Mesendoderm (in vitro differentiated cells): ENCODE measurements at regions not wholly inside any gene's neighbourhood (a gene's known extent, or its start where the extent isn't known, plus 50 kb on each side); places are given as distances from the start of the nearest gene placed in this dataset.

Experiments
- DNase-seq: peaks from one replicate; pipeline ENCODE4 v3.0.0; 2013
- H2AK5ac ChIP-seq: 2 replicates; pipeline ENCODE4 v1.6.1; 2013; ENCODE audit warnings: low read length, inconsistent platforms
- H2BK120ac ChIP-seq: 2 replicates; pipeline ENCODE4 v1.6.1; 2013; ENCODE audit warnings: low read depth, mild to moderate bottlenecking, low read length, moderate library complexity, mixed read lengths
- H2BK15ac ChIP-seq: replicated peaks from 2 replicates; pipeline ENCODE4 v1.6.1; 2013; ENCODE audit warnings: low read depth, mild to moderate bottlenecking, moderate library complexity
- H2BK5ac ChIP-seq: 2 replicates; pipeline ENCODE4 v1.6.1; 2013; ENCODE audit warnings: low read length, inconsistent platforms
- H3K18ac ChIP-seq: 2 replicates; pipeline ENCODE4 v1.6.1; 2013; ENCODE audit warnings: mild to moderate bottlenecking, low read length, mixed read lengths
- H3K23ac ChIP-seq: one replicate; pipeline ENCODE4 v1.6.1; 2013; ENCODE audit warnings: low read length
- H3K27ac ChIP-seq: 2 replicates; pipeline ENCODE4 v1.5.1; 2013; ENCODE audit warnings: low read depth, mild to moderate bottlenecking, inconsistent platforms, low read length, moderate library complexity
- H3K27me3 ChIP-seq: 2 replicates; pipeline ENCODE4 v1.6.1; 2013; ENCODE audit warnings: low read length, control low read depth, mild to moderate bottlenecking, inconsistent platforms; ENCODE audit not compliant: insufficient read depth, poor library complexity
- H3K36me3 ChIP-seq: 2 replicates; pipeline ENCODE4 v1.6.1; 2013; ENCODE audit warnings: low read length, inconsistent platforms; ENCODE audit not compliant: control insufficient read depth, insufficient read depth
- H3K4ac ChIP-seq: one replicate; pipeline ENCODE4 v1.6.1; 2013; ENCODE audit warnings: low read depth, mild to moderate bottlenecking, low read length, moderate library complexity
- H3K4me1 ChIP-seq: 2 replicates; pipeline ENCODE4 v1.6.1; 2013; ENCODE audit warnings: low read depth, low read length, inconsistent platforms; ENCODE audit not compliant: control insufficient read depth
- H3K4me2 ChIP-seq: 2 replicates; pipeline ENCODE4 v1.6.1; 2013; ENCODE audit warnings: low read length
- H3K4me3 ChIP-seq: 2 replicates; pipeline ENCODE4 v1.5.1; 2013; ENCODE audit warnings: mild to moderate bottlenecking, low read length
- H3K56ac ChIP-seq: one replicate; pipeline ENCODE4 v1.6.1; 2013; ENCODE audit warnings: low read length
- H3K79me1 ChIP-seq: 2 replicates; pipeline ENCODE4 v1.6.1; 2013; ENCODE audit warnings: low read length, inconsistent platforms
- H3K79me2 ChIP-seq: 2 replicates; pipeline ENCODE4 v1.6.1; 2013; ENCODE audit warnings: mild to moderate bottlenecking, low read length; ENCODE audit not compliant: control insufficient read depth, insufficient read depth
- H3K9ac ChIP-seq: 2 replicates; pipeline ENCODE4 v1.6.1; 2013; ENCODE audit warnings: low read length, inconsistent platforms
- H4K5ac ChIP-seq: one replicate; pipeline ENCODE4 v1.6.1; 2013; ENCODE audit warnings: low read length
- H4K8ac ChIP-seq: one replicate; pipeline ENCODE4 v1.6.1; 2013; ENCODE audit warnings: low read depth, mild to moderate bottlenecking, control low read depth, low read length, moderate library complexity
- WGBS: extraction: QIAGEN DNeasy Blood & Tissue Kit; methylation state at CpG from one replicate; pipeline ENCODE4 v1.1.7; 2013; ENCODE audit warnings: low lambda C conversion rate, missing lambda C conversion rate; ENCODE audit not compliant: insufficient coverage; ENCODE audit errors: extremely low coverage; 5-methylcytosine and 5-hydroxymethylcytosine counted together

DNA sequence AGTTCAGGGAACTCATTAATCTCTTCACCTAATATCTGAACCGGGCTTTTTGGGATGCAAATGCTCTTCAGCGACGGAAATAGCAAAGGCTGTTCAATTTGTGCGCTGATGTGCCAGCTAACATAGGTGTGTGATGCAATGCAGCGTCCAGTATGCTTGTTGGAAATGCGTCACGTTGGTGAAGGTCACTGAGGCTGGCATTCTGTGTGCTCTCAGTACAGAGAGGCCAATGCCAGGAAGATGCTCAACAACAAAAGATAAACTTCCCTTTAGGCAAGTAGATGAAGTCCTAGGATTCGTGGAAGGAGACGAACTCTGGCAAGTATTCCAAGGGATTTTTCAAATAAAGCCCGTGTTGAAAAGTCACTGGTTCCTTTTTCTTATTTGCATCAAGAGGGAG is 649.5 kb upstream of the MKI67 start:
- no peak overlapping the region for H3K4ac ChIP-seq
- no peak overlapping the region for H3K56ac ChIP-seq
- H3K18ac ChIP-seq: no peak overlapping the region
- DNase-seq: no peak
- H4K5ac ChIP-seq: no peak overlapping the region
- no peak overlapping the region for H2AK5ac ChIP-seq
- no peak overlapping the region for H3K23ac ChIP-seq
- no peak overlapping the region for H2BK120ac ChIP-seq
- no peaks in the 10 kb centered on the region for H3K79me2 ChIP-seq
- H2BK15ac ChIP-seq: no peak overlapping the region
- H2BK5ac ChIP-seq: no peak overlapping the region
- no CpG with 5 or more reads among the region's 10 CpGs for WGBS
- H3K4me2 ChIP-seq: no peak overlapping the region
- H3K27ac ChIP-seq: no peak overlapping the region
- H3K79me1 ChIP-seq: no peaks in the 10 kb centered on the region
- no peaks in the 10 kb centered on the region for H3K27me3 ChIP-seq
- no peak overlapping the region for H4K8ac ChIP-seq
- H3K36me3 ChIP-seq: no peaks in the 10 kb centered on the region
- no peak overlapping the region for H3K4me3 ChIP-seq
- no peak overlapping the region for H3K9ac ChIP-seq
- no peaks in the 10 kb centered on the region for H3K4me1 ChIP-seq

DNA sequence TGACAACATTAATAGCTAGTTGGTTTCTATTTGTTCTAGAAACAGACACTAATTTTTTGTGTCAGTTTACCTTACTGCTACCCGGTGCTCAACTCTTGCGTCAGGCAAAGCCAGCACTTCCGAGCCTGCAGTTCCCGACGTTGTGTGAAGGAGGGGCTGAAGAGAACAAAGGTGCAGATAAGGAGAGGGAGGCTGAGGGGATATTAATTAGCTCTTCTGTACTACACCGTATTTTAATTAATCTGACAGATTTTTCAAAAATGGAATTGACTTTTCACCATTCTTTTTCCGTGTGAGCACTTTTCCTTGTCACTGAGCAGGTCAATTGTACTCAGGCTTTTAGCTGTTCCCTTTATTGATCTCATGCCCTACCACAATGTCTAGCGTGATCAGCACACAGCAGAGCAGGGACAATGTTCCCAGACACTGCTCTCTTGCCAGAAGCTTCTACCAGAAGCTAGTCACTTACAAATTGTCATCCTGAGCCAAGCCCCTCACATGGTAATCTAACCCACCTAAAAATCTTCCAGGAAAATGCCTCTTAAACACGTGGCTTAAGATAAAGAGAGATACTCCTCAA is 650.5 kb upstream of the MKI67 start:
- no peak overlapping the region for H2AK5ac ChIP-seq
- H3K4me1 ChIP-seq: no peaks in the 10 kb centered on the region
- WGBS: no CpG with 5 or more reads among the region's 9 CpGs
- no peak overlapping the region for H4K5ac ChIP-seq
- H3K18ac ChIP-seq: no peak overlapping the region
- no peak overlapping the region for H2BK15ac ChIP-seq
- no peak overlapping the region for H3K23ac ChIP-seq
- no peak overlapping the region for H3K56ac ChIP-seq
- H3K79me1 ChIP-seq: no peaks in the 10 kb centered on the region
- H3K9ac ChIP-seq: no peak overlapping the region
- DNase-seq: peak; percentile 24
- H3K4me2 ChIP-seq: no peak overlapping the region
- H4K8ac ChIP-seq: no peak overlapping the region
- no peak overlapping the region for H3K4me3 ChIP-seq
- no peaks in the 10 kb centered on the region for H3K27me3 ChIP-seq
- H2BK120ac ChIP-seq: no peak overlapping the region
- H3K79me2 ChIP-seq: no peaks in the 10 kb centered on the region
- no peak overlapping the region for H2BK5ac ChIP-seq
- H3K36me3 ChIP-seq: no peaks in the 10 kb centered on the region
- no peak overlapping the region for H3K27ac ChIP-seq
- peak overlapping the region; percentile 9 for H3K4ac ChIP-seq

DNA sequence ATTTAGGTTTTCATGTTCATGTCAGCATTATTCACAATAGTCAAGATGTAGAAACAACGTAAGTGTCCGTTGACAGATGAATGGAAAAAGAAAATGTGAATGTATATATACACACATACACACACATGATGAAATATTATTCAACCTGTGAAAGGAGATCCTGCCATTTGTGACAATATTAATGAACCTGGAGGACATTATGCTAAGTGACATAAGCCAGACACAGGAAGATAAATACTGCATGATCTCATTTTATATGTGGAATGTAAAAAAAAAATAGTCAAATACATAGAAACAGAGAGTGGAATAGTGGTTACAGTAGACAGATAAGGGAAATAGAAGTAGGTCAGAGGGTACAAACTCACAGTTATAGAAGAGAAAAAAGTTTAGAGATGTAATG is 651.1 kb upstream of the MKI67 start:
- Histone ChIP-seq H3K18ac (no peak overlapping the region), H3K23ac (no peak overlapping the region), H3K4me1 (no peaks in the 10 kb centered on the region), H2AK5ac (no peak overlapping the region), H2BK5ac (no peak overlapping the region), H3K79me2 (no peaks in the 10 kb centered on the region), H3K56ac (no peak overlapping the region), H3K36me3 (no peaks in the 10 kb centered on the region), H3K9ac (no peak overlapping the region), H3K27me3 (no peaks in the 10 kb centered on the region), H3K4me2 (no peak overlapping the region), H3K4me3 (no peak overlapping the region), H3K79me1 (no peaks in the 10 kb centered on the region), H2BK15ac (no peak overlapping the region), H3K4ac (no peak overlapping the region), H2BK120ac (no peak overlapping the region), H4K8ac (no peak overlapping the region), H4K5ac (no peak overlapping the region), H3K27ac (no peak overlapping the region)
- WGBS: no CpG with 5 or more reads among the region's 2 CpGs
- no peak for DNase-seq

DNA sequence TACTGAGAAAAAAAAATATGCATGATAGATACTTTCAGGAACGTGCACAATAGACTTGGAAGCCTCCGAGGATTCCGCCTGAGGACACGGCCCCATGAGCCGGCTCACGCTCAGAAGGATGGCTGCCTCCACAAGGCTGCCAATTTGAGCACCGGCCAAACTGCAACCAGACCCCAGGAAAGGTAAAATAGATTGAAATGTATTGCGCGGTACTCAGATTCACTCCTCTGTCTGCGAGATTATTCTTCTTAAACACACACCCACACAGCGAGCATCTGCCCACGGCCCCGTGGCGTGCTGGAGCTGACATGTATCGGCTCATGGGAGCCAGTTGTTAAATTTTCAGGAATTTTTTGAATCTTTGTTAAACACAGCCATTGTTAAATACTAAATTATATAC is 653.2 kb upstream of the MKI67 start:
- Histone ChIP-seq H3K23ac (no peak overlapping the region), H2BK120ac (no peak overlapping the region), H2BK15ac (no peak overlapping the region), H3K4me1 (no peaks in the 10 kb centered on the region), H3K56ac (no peak overlapping the region), H4K5ac (no peak overlapping the region), H2AK5ac (no peak overlapping the region), H3K18ac (no peak overlapping the region), H2BK5ac (no peak overlapping the region), H3K4me3 (no peak overlapping the region), H3K79me1 (no peaks in the 10 kb centered on the region), H3K4ac (no peak overlapping the region), H3K36me3 (no peaks in the 10 kb centered on the region), H3K4me2 (no peak overlapping the region), H3K9ac (no peak overlapping the region), H3K27ac (no peak overlapping the region), H3K79me2 (no peaks in the 10 kb centered on the region), H4K8ac (no peak overlapping the region), H3K27me3 (no peaks in the 10 kb centered on the region)
- DNase-seq: no peak
- no CpG with 5 or more reads among the region's 15 CpGs for WGBS

DNA sequence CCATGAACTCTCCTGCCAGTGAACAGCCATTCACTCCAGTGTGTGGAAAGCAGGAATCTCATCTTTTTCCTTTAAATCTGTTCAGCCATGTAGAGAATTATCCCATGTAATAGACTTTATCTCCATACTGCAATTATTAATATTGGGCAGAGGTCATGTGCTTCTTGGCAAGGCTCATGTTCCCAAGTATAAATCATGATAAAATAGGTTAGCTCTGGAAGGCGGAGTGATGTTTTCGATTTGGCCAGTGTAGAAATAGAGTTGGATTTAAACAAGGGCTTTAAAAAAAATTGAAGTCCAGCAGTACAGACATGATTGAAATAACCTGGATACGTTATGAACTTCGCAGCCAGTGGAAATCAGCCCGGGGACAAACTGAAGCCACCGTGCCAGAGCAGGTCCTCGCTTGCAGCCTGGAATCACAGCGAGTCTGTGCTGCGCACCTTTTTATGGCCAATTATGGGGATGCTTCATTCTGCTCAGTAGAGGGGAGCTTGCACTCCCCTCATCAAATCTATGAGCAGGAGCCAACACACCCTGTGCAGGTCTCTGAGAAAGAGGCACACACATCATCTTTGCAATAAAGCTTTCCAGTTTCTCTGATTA is 654.0 kb upstream of the MKI67 start:
- Histone ChIP-seq H3K4ac (no peak overlapping the region), H3K4me3 (no peak overlapping the region), H3K18ac (no peak overlapping the region), H3K79me1 (no peaks in the 10 kb centered on the region), H3K56ac (no peak overlapping the region), H2BK15ac (no peak overlapping the region), H2AK5ac (no peak overlapping the region), H4K5ac (no peak overlapping the region), H2BK120ac (no peak overlapping the region), H3K36me3 (no peaks in the 10 kb centered on the region), H3K9ac (no peak overlapping the region), H4K8ac (no peak overlapping the region), H3K23ac (no peak overlapping the region), H2BK5ac (no peak overlapping the region), H3K79me2 (no peaks in the 10 kb centered on the region), H3K27ac (no peak overlapping the region), H3K4me1 (no peaks in the 10 kb centered on the region), H3K27me3 (no peaks in the 10 kb centered on the region), H3K4me2 (no peak overlapping the region)
- DNase-seq: no peak
- WGBS: no CpG with 5 or more reads among the region's 9 CpGs

DNA sequence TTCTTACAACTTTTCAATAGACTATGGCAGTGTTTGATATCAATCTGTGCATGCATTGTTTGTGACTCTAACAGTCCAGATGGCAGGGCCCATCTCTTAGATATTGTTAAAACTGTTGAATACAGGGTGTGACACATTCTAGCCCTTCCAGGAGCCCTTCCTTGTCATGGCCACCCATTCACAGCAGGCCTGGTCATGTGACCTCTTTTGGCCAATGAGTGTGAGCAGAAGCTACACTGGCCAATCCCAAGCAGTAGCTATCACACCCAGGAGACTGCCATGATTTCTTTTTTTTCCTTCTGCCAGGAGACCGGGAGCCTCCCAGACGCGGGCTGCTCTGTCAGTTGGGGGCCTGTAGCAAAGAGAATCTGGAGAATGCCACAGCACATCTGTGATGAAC is 655.4 kb upstream of the MKI67 start:
- H2AK5ac ChIP-seq: no peak overlapping the region
- H3K79me1 ChIP-seq: no peaks in the 10 kb centered on the region
- H3K9ac ChIP-seq: no peak overlapping the region
- no peaks in the 10 kb centered on the region for H3K27me3 ChIP-seq
- no CpG with 5 or more reads among the region's 3 CpGs for WGBS
- H3K4me2 ChIP-seq: no peak overlapping the region
- no peak overlapping the region for H2BK15ac ChIP-seq
- no peak for DNase-seq
- no peaks in the 10 kb centered on the region for H3K36me3 ChIP-seq
- H3K18ac ChIP-seq: no peak overlapping the region
- no peak overlapping the region for H3K56ac ChIP-seq
- H2BK120ac ChIP-seq: no peak overlapping the region
- no peak overlapping the region for H2BK5ac ChIP-seq
- no peak overlapping the region for H4K8ac ChIP-seq
- no peaks in the 10 kb centered on the region for H3K79me2 ChIP-seq
- H4K5ac ChIP-seq: no peak overlapping the region
- H3K4me1 ChIP-seq: no peaks in the 10 kb centered on the region
- no peak overlapping the region for H3K4ac ChIP-seq
- no peak overlapping the region for H3K4me3 ChIP-seq
- H3K27ac ChIP-seq: no peak overlapping the region
- no peak overlapping the region for H3K23ac ChIP-seq
